ENCODE measurements at regions not wholly inside any gene's neighbourhood (a gene's known extent, or its start where the extent isn't known, plus 50 kb on each side); places are given as distances from the start of the nearest gene placed in this dataset.

DNA sequence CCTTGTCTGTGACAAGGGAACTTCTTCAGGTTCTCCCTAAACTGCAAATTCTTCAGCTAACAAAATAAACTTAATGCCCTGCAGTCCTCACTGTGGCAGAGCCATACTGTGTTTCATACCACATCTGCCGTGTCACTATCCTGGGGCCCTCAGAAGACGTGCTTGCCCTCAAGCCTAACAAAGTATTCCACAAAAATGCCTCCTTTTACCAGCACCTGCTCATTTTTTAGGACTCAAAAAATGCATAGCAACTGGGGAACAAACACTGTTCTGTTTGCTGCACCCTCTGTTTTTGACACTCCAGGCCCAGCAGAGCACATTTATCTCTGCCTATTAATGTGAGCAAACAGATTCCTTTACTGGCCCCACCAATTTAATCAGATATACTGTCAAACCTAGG lies 270.7 kb upstream of the SSTR1 start:
- Histone ChIP-seq H3K4me1 (no peaks in the 10 kb centered on the region), H3K27ac (no peak overlapping the region), H3K4me3 (no peak overlapping the region), H3K36me3 (no peaks in the 10 kb centered on the region), H3K9me3 (no peaks in the 10 kb centered on the region), H3K27me3 (no peaks in the 10 kb centered on the region)
- DNase-seq: no peak
- intact Hi-C loops (cut with DNase I): no loop called here
- WGBS, 2 donors: 63 to 69% methylated on average over 2 of the region's 2 CpGs
- no peak for TF ChIP-seq POLR2AphosphoS5 (IDR thresholded peaks at IDR 0.05)
- TF ChIP-seq EP300 (IDR thresholded peaks at IDR 0.05): no peak
- TF ChIP-seq POLR2A (IDR thresholded peaks at IDR 0.05): no peak
- TF ChIP-seq CTCF (IDR thresholded peaks at IDR 0.05): no peak

- intact Hi-C loops (cut with DNase I): no loop called here
- Histone ChIP-seq H3K4me1 (no peaks in the 10 kb centered on the region), H3K27ac (no peak overlapping the region), H3K4me3 (no peak overlapping the region), H3K9me3 (no peaks in the 10 kb centered on the region), H3K27me3 (no peaks in the 10 kb centered on the region), H3K36me3 (no peaks in the 10 kb centered on the region)
- TF ChIP-seq POLR2AphosphoS5 (IDR thresholded peaks at IDR 0.05) (no peak), POLR2A (IDR thresholded peaks at IDR 0.05) (no peak), EP300 (IDR thresholded peaks at IDR 0.05) (no peak), CTCF (IDR thresholded peaks at IDR 0.05) (no peak)
- no peak for DNase-seq
- 81 to 84% methylated on average over 6 of the region's 6 CpGs for WGBS, 2 donors
Observed at GRCh38 chr14:37939442-37940028, 268.2 kb upstream of the SSTR1 start.

DNA sequence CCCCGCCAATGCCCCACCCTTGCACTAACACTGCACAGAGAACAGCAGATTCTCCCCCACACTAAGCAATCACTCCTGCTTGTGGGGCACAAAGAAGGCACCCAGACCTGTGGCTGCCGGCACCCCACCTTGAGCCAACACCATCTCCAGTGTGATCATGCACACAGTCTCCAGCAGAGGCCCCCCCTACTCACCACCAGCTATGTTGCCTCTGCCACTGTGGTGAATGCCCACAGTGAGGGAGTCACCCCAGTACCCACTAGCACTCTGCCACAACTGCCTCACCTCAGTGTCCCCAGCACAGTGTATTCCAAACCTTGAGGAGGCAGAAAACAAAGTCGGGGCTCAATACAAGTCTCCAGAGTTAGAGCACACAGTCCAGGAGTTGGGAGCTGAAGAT lies 261.7 kb upstream of the SSTR1 start:
- Histone ChIP-seq H3K27ac (no peak overlapping the region), H3K36me3 (no peaks in the 10 kb centered on the region), H3K9me3 (peaks cover 0 to 9% (median 6%) of the 10 kb centered on the region in 4 donors), H3K27me3 (no peaks in the 10 kb centered on the region), H3K4me1 (no peaks in the 10 kb centered on the region), H3K4me3 (no peak overlapping the region)
- intact Hi-C loops (cut with DNase I): no loop called here
- no peak for DNase-seq
- no peak for TF ChIP-seq CTCF (IDR thresholded peaks at IDR 0.05)
- no peak for TF ChIP-seq EP300 (IDR thresholded peaks at IDR 0.05)
- no peak for TF ChIP-seq POLR2A (IDR thresholded peaks at IDR 0.05)
- no peak for TF ChIP-seq POLR2AphosphoS5 (IDR thresholded peaks at IDR 0.05)
- 80 to 82% methylated on average over 3 of the region's 3 CpGs for WGBS, 2 donors

DNA sequence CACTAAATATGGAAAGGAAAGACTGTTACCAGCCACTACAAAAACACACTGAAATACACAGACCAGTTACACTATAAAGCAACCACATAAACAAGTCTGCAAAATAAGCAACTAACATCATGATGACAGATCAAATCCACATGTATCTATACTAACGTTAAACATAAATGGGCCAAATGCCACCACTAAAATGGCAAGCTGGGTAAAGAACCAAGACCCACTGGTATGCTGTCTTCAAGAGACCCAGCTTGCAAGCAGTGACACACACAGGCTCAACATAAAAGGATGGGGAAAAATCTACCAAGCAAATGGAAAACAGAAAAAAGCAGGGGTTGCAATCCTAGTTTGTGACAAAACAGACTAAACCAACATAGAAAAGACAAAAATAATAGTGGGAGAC lies 260.9 kb upstream of the SSTR1 start:
- no peak overlapping the region for H3K4me3 ChIP-seq
- H3K36me3 ChIP-seq: no peaks in the 10 kb centered on the region
- no peak for DNase-seq
- TF ChIP-seq EP300 (IDR thresholded peaks at IDR 0.05) (no peak), POLR2AphosphoS5 (IDR thresholded peaks at IDR 0.05) (no peak)
- H3K4me1 ChIP-seq: no peaks in the 10 kb centered on the region
- no peak overlapping the region for H3K27ac ChIP-seq
- peaks cover 0 to 9% (median 6%) of the 10 kb centered on the region in 4 donors for H3K9me3 ChIP-seq
- no peaks in the 10 kb centered on the region for H3K27me3 ChIP-seq
- 89 to 94% methylated on average over 1 of the region's 1 CpG for WGBS, 2 donors
- intact Hi-C loops (cut with DNase I): no loop called here

- H3K9me3 ChIP-seq: peaks cover 0 to 9% (median 6%) of the 10 kb centered on the region in 4 donors
- H3K4me3 ChIP-seq: no peak overlapping the region
- H3K27me3 ChIP-seq: no peaks in the 10 kb centered on the region
- intact Hi-C loops (cut with DNase I): no loop called here
- DNase-seq: no peak
- TF ChIP-seq CTCF (IDR thresholded peaks at IDR 0.05): no peak
- no peak for TF ChIP-seq POLR2AphosphoS5 (IDR thresholded peaks at IDR 0.05)
- no peak for TF ChIP-seq POLR2A (IDR thresholded peaks at IDR 0.05)
- no peak for TF ChIP-seq EP300 (IDR thresholded peaks at IDR 0.05)
- H3K4me1 ChIP-seq: no peaks in the 10 kb centered on the region
- no peaks in the 10 kb centered on the region for H3K36me3 ChIP-seq
- WGBS, 2 donors: 44 to 69% methylated on average over 4 of the region's 4 CpGs
- no peak overlapping the region for H3K27ac ChIP-seq
Observed at GRCh38 chr14:37948266-37948665, 259.4 kb upstream of the SSTR1 start.
